ENCODE measurements at regions not wholly inside any gene's neighbourhood (a gene's known extent, or its start where the extent isn't known, plus 50 kb on each side); places are given as distances from the start of the nearest gene placed in this dataset.

DNA sequence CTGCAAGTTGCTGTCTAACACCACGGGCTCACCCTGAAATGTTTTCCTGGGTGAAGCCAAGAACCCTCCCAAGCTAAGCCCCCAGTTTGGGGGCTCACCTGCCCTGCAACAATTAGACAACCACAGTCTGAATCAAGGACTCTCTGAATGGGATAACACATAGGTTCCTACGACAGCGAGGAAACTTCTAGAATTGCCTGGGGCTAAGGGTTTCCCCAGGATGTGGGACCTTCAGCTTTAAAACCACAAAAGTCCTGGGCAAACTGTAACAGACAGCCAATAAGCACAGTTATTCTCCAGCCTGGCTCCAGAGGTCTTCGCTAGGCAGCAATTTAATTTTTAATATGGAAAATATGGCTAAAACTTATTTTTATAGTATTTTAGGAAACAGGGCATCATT lies 162.6 kb downstream of the PRKX start:
- H3K79me2 ChIP-seq (ENCODE audit: insufficient read depth, low read depth, low read length), result no peaks in the 10 kb centered on the region
- intact Hi-C loops (cut with micrococcal nuclease; ENCODE audit: unreplicated experiment), result no loop called here
- no peak for TF ChIP-seq EZH2phosphoT487 (IDR thresholded peaks at IDR 0.05; ENCODE audit: borderline replicate concordance, low read depth, low read length)
- TF ChIP-seq, protein P1, sequence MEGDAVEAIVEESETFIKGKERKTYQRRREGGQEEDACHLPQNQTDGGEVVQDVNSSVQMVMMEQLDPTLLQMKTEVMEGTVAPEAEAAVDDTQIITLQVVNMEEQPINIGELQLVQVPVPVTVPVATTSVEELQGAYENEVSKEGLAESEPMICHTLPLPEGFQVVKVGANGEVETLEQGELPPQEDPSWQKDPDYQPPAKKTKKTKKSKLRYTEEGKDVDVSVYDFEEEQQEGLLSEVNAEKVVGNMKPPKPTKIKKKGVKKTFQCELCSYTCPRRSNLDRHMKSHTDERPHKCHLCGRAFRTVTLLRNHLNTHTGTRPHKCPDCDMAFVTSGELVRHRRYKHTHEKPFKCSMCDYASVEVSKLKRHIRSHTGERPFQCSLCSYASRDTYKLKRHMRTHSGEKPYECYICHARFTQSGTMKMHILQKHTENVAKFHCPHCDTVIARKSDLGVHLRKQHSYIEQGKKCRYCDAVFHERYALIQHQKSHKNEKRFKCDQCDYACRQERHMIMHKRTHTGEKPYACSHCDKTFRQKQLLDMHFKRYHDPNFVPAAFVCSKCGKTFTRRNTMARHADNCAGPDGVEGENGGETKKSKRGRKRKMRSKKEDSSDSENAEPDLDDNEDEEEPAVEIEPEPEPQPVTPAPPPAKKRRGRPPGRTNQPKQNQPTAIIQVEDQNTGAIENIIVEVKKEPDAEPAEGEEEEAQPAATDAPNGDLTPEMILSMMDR (conservative IDR thresholded peaks at IDR 0.05; ENCODE audit: low read length), result no peak
- no peaks in the 10 kb centered on the region for H3K4me1 ChIP-seq (ENCODE audit: insufficient read depth, low read length, poor library complexity, severe bottlenecking)
- no peaks in the 10 kb centered on the region for H3K36me3 ChIP-seq (ENCODE audit: insufficient read depth, low read length)
- H2AFZ ChIP-seq (ENCODE audit: low read length), result no peak overlapping the region
- H3K4me3 ChIP-seq (ENCODE audit: low read depth, low read length, poor library complexity, severe bottlenecking), result no peak overlapping the region
- H4K20me1 ChIP-seq (ENCODE audit: insufficient read depth, low read length), result no peaks in the 10 kb centered on the region
- no peaks in the 10 kb centered on the region for H3K9me2 ChIP-seq (ENCODE audit: insufficient read depth, low read length)
- BruUV-seq (replicated peaks), result no TSS peak
- no peak for DNase-seq (ENCODE audit: low spot score)
- H3K9me3 ChIP-seq (ENCODE audit: low read length), result no peaks in the 10 kb centered on the region
- ChIA-PET CTCF (ENCODE audit: unreplicated experiment) (no interaction called here), POLR2A (no interaction called here)
- H3K4me2 ChIP-seq (ENCODE audit: low read length), result no peak overlapping the region
- no peak overlapping the region for H3K27ac ChIP-seq (ENCODE audit: low read depth, low read length, poor library complexity, severe bottlenecking)

DNA sequence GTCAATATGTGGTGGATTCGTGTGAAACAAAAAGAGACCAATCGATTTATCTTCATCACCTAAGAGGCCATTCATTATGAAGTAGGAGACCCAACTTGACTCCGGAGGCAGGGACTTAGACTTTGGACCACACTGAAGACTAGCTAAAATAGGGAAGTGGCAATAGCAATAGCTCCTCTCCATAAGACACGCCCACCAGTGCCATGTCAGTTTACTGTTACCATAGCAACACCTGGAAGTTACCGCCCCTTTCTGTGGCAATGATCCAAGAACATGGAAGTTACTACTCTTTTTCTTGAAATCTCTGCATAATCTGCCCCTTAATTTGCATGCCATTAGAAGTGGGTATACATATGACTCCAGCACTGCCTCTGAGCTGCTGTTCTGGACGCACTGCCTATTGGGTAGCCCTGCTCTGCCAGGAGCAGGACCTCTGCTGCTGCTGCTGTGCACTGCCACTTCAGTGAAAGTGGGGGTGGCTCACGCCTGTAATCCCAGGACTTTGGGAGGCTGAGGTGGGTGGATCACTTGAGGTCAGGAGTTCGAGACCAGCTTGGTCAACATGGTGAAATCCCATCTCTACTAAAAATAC lies 163.2 kb downstream of the PRKX start:
- H3K27ac ChIP-seq (ENCODE audit: low read depth, low read length, poor library complexity, severe bottlenecking), result no peak overlapping the region
- no peak overlapping the region for H2AFZ ChIP-seq (ENCODE audit: low read length)
- H3K79me2 ChIP-seq (ENCODE audit: insufficient read depth, low read depth, low read length), result no peaks in the 10 kb centered on the region
- intact Hi-C loops (cut with micrococcal nuclease; ENCODE audit: unreplicated experiment), result no loop called here
- no TSS peak for BruUV-seq (replicated peaks)
- no peaks in the 10 kb centered on the region for H3K9me2 ChIP-seq (ENCODE audit: insufficient read depth, low read length)
- ChIA-PET POLR2A (interaction anchor here (0.6 kb wide), 1 partner anchor 263 kb away, joined by 4 read pairs; no protein-coding TSS in a partner anchor), CTCF (ENCODE audit: unreplicated experiment) (no interaction called here)
- H3K4me1 ChIP-seq (ENCODE audit: insufficient read depth, low read length, poor library complexity, severe bottlenecking), result no peaks in the 10 kb centered on the region
- H3K4me3 ChIP-seq (ENCODE audit: low read depth, low read length, poor library complexity, severe bottlenecking), result no peak overlapping the region
- no peaks in the 10 kb centered on the region for H3K36me3 ChIP-seq (ENCODE audit: insufficient read depth, low read length)
- DNase-seq (ENCODE audit: low spot score), result no peak
- H4K20me1 ChIP-seq (ENCODE audit: insufficient read depth, low read length), result no peaks in the 10 kb centered on the region
- H3K9me3 ChIP-seq (ENCODE audit: low read length), result no peaks in the 10 kb centered on the region
- no peak overlapping the region for H3K4me2 ChIP-seq (ENCODE audit: low read length)
- TF ChIP-seq EZH2phosphoT487 (IDR thresholded peaks at IDR 0.05; ENCODE audit: borderline replicate concordance, low read depth, low read length), result no peak
- TF ChIP-seq, protein P1 (conservative IDR thresholded peaks at IDR 0.05; ENCODE audit: low read length), result no peak

DNA sequence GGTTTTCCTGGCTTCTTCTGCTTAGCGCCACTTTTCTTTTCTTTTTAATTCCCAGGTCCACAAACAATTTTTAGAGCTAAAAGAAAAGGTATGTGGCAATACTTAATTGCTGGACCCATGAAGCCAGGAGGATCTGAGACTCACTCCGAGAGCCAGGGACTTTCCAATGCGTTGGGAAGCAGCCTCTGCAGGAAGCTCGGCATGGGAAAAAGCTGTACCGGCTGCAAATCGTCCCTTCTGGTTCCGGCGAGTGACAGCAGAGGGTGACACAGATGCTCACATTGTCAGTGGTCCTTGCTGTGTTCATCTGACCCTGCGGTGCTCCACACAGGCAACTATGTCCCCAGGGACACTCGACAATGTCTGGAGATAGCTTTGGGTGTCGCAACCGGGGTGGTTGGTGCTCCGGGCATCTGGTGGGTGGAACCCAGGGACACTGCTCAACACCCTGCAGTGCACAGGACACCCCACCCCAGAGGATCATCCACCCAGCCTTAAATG lies 164.0 kb downstream of the PRKX start:
- POLR2A ChIA-PET, result no interaction called here
- DNase-seq (ENCODE audit: low spot score), result no peak
- BruUV-seq (replicated peaks), result no TSS peak
- Histone ChIP-seq H3K36me3 (ENCODE audit: insufficient read depth, low read length) (no peaks in the 10 kb centered on the region), H3K27ac (ENCODE audit: low read depth, low read length, poor library complexity, severe bottlenecking) (no peak overlapping the region), H3K9me3 (ENCODE audit: low read length) (no peaks in the 10 kb centered on the region), H4K20me1 (ENCODE audit: insufficient read depth, low read length) (no peaks in the 10 kb centered on the region), H3K9me2 (ENCODE audit: insufficient read depth, low read length) (no peaks in the 10 kb centered on the region), H3K79me2 (ENCODE audit: insufficient read depth, low read depth, low read length) (no peaks in the 10 kb centered on the region), H3K4me3 (ENCODE audit: low read depth, low read length, poor library complexity, severe bottlenecking) (no peak overlapping the region), H3K4me1 (ENCODE audit: insufficient read depth, low read length, poor library complexity, severe bottlenecking) (no peaks in the 10 kb centered on the region), H3K4me2 (ENCODE audit: low read length) (no peak overlapping the region), H2AFZ (ENCODE audit: low read length) (no peak overlapping the region)
- TF ChIP-seq, protein P1 (conservative IDR thresholded peaks at IDR 0.05; ENCODE audit: low read length), result no peak
- no peak for TF ChIP-seq EZH2phosphoT487 (IDR thresholded peaks at IDR 0.05; ENCODE audit: borderline replicate concordance, low read depth, low read length)
- intact Hi-C loops (cut with micrococcal nuclease; ENCODE audit: unreplicated experiment), result no loop called here
- CTCF ChIA-PET (ENCODE audit: unreplicated experiment), result no interaction called here

Data from OCI-LY7 (cell line).